ENCODE measurements at regions not wholly inside any gene's neighbourhood (a gene's known extent, or its start where the extent isn't known, plus 50 kb on each side); places are given as distances from the start of the nearest gene placed in this dataset.

- TF ChIP-seq CTCF (IDR thresholded peaks at IDR 0.05) (no peak), POLR2AphosphoS5 (IDR thresholded peaks at IDR 0.05; ENCODE audit: insufficient read depth in 1 of 2, low read depth in 1 of 2) (no peak)
Measured at GRCh38 chr4:101441446-101441845, 94.1 kb upstream of the PPP3CA start.

Data from vagina (tissue), 2 donors.